ENCODE measurements at regions not wholly inside any gene's neighbourhood (a gene's known extent, or its start where the extent isn't known, plus 50 kb on each side); places are given as distances from the start of the nearest gene placed in this dataset.
"Not testable (repeated sequence)": the region's sequence is repeated elsewhere in the genome, so short reads cannot be mapped to it uniquely, and the experiment has no call there.

DNA sequence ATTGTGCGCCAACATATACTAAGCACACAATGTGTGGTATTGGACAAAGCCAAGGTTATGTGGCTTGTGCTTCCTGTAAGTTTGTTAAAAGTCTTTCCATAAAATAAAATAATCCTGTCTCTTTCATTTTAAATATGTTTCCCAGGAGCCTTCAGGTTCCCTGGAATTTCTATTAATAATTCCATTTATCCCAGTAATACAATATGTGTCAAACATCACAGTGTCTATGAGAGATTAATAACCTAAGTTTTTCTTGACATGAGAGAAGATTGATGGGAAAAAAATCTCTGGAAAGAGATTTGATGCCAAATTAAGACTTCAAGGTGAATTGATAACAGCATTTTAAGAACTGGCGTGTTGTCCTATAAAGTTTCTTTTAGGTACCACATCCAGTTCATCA is 507.0 kb downstream of the TTLL7 start:
- no peak for DNase-seq (ENCODE audit: low spot score)
- no peak overlapping the region for H3K27ac Mint-ChIP-seq
- H3K4me1 Mint-ChIP-seq, result no peaks in the 10 kb centered on the region
- H3K9me3 Mint-ChIP-seq, result no peaks in the 10 kb centered on the region
- TF ChIP-seq ZBTB43 (CRISPR knock-in tag; IDR thresholded peaks at IDR 0.05), result no peak
- TF ChIP-seq, protein P1, sequence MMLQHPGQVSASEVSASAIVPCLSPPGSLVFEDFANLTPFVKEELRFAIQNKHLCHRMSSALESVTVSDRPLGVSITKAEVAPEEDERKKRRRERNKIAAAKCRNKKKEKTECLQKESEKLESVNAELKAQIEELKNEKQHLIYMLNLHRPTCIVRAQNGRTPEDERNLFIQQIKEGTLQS (CRISPR knock-in tag; conservative IDR thresholded peaks at IDR 0.05), result no peak
- no peak for TF ChIP-seq TP53 (CRISPR knock-in tag; IDR thresholded peaks at IDR 0.05)
- TF ChIP-seq ZNF232 (CRISPR knock-in tag; IDR thresholded peaks at IDR 0.05), result no peak
- TF ChIP-seq CDX4 (CRISPR knock-in tag; IDR thresholded peaks at IDR 0.05; ENCODE audit: borderline replicate concordance), result no peak
- TF ChIP-seq, protein P2, sequence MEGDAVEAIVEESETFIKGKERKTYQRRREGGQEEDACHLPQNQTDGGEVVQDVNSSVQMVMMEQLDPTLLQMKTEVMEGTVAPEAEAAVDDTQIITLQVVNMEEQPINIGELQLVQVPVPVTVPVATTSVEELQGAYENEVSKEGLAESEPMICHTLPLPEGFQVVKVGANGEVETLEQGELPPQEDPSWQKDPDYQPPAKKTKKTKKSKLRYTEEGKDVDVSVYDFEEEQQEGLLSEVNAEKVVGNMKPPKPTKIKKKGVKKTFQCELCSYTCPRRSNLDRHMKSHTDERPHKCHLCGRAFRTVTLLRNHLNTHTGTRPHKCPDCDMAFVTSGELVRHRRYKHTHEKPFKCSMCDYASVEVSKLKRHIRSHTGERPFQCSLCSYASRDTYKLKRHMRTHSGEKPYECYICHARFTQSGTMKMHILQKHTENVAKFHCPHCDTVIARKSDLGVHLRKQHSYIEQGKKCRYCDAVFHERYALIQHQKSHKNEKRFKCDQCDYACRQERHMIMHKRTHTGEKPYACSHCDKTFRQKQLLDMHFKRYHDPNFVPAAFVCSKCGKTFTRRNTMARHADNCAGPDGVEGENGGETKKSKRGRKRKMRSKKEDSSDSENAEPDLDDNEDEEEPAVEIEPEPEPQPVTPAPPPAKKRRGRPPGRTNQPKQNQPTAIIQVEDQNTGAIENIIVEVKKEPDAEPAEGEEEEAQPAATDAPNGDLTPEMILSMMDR (IDR thresholded peaks at IDR 0.05), result no peak
- no peak for TF ChIP-seq ZNF138 (CRISPR knock-in tag; conservative IDR thresholded peaks at IDR 0.05)
- no peaks in the 10 kb centered on the region for H3K36me3 Mint-ChIP-seq
- H3K27me3 Mint-ChIP-seq (ENCODE audit: low read depth), result no peaks in the 10 kb centered on the region
- ChIA-PET POLR2A (interaction anchor here (0.7 kb wide), 1 partner anchor 709 kb away, joined by 5 read pairs; no protein-coding TSS in a partner anchor), CTCF (no interaction called here)
- ATAC-seq, result no peak
- no peak overlapping the region for H3K4me3 Mint-ChIP-seq

DNA sequence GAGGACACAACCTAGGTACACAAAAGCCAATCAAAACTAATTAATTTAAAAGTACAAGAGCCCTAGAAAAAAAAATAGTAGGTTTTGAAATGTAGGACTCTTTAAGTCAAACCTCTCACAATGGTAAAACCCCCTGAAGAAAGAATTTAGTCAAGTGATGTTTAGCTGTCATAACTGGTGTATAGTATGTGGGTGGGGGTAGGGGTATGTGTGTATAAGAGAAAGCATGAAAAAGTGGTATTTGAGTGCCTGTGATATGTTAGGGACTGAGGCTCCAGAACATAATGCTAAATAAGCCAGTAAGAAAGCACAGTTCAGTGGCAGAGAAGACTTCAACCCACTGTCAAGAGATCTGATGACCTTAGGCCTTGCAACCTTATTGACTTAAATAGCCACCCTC is 507.9 kb downstream of the TTLL7 start:
- Mint-ChIP-seq H3K27me3 (ENCODE audit: low read depth) (no peaks in the 10 kb centered on the region), H3K36me3 (no peaks in the 10 kb centered on the region), H3K4me3 (no peak overlapping the region), H3K9me3 (no peaks in the 10 kb centered on the region), H3K4me1 (no peaks in the 10 kb centered on the region), H3K27ac (no peak overlapping the region)
- no peak for ATAC-seq
- TF ChIP-seq IRF2 (CRISPR knock-in tag; IDR thresholded peaks at IDR 0.05; ENCODE audit: borderline replicate concordance, low read depth) (no peak), ETV6 (CRISPR knock-in tag; IDR thresholded peaks at IDR 0.05) (no peak), FOXP1 (CRISPR knock-in tag; IDR thresholded peaks at IDR 0.05; ENCODE audit: borderline replicate concordance) (no peak), RELA (CRISPR knock-in tag; IDR thresholded peaks at IDR 0.05; ENCODE audit: borderline replicate concordance) (no peak), CREB1 (CRISPR knock-in tag; IDR thresholded peaks at IDR 0.05) (no peak), ZNF138 (CRISPR knock-in tag; conservative IDR thresholded peaks at IDR 0.05) (no peak)
- TF ChIP-seq, protein P2 (IDR thresholded peaks at IDR 0.05), result no peak
- TF ChIP-seq, protein P3, sequence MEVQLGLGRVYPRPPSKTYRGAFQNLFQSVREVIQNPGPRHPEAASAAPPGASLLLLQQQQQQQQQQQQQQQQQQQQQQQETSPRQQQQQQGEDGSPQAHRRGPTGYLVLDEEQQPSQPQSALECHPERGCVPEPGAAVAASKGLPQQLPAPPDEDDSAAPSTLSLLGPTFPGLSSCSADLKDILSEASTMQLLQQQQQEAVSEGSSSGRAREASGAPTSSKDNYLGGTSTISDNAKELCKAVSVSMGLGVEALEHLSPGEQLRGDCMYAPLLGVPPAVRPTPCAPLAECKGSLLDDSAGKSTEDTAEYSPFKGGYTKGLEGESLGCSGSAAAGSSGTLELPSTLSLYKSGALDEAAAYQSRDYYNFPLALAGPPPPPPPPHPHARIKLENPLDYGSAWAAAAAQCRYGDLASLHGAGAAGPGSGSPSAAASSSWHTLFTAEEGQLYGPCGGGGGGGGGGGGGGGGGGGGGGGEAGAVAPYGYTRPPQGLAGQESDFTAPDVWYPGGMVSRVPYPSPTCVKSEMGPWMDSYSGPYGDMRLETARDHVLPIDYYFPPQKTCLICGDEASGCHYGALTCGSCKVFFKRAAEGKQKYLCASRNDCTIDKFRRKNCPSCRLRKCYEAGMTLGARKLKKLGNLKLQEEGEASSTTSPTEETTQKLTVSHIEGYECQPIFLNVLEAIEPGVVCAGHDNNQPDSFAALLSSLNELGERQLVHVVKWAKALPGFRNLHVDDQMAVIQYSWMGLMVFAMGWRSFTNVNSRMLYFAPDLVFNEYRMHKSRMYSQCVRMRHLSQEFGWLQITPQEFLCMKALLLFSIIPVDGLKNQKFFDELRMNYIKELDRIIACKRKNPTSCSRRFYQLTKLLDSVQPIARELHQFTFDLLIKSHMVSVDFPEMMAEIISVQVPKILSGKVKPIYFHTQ (CRISPR knock-in tag; IDR thresholded peaks at IDR 0.05), result no peak
- no peak for DNase-seq (ENCODE audit: low spot score)
- ChIA-PET CTCF (no interaction called here), POLR2A (interaction anchor here (0.6 kb wide), 1 partner anchor 1722 kb away, joined by 5 read pairs; no protein-coding TSS in a partner anchor)

- H3K36me3 Mint-ChIP-seq; H3K4me3 Mint-ChIP-seq; DNase-seq (ENCODE audit: low spot score); H3K4me1 Mint-ChIP-seq; CTCF ChIA-PET; H3K27me3 Mint-ChIP-seq (ENCODE audit: low read depth); POLR2A ChIA-PET; ATAC-seq; H3K27ac Mint-ChIP-seq; H3K9me3 Mint-ChIP-seq: not testable (repeated sequence)
Observed at GRCh38 chr1:83488105-83488504, 510.8 kb downstream of the TTLL7 start.

DNA sequence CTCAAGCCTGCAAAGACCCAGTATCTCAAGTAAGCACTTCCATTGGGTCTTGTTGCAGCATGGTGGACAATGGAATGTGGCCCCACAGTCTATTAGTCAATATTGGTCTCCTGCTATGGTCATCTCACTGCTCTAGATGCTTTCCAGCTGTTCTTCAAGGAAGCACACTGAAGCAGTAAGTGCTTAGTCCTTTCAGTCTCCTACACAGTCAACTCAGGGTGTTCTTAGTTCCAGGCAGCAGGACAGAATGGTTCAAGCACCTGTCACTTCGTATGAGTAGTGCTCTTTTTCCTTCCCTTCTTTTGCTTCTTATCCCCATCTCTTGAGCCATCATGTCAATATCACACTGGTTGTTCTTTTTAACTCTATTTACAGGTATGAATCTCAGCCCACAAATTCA is 511.5 kb downstream of the TTLL7 start:
- ATAC-seq; H3K4me1 Mint-ChIP-seq; H3K4me3 Mint-ChIP-seq; H3K9me3 Mint-ChIP-seq; H3K27ac Mint-ChIP-seq; H3K27me3 Mint-ChIP-seq (ENCODE audit: low read depth); CTCF ChIA-PET; POLR2A ChIA-PET; H3K36me3 Mint-ChIP-seq; DNase-seq (ENCODE audit: low spot score): not testable (repeated sequence)

DNA sequence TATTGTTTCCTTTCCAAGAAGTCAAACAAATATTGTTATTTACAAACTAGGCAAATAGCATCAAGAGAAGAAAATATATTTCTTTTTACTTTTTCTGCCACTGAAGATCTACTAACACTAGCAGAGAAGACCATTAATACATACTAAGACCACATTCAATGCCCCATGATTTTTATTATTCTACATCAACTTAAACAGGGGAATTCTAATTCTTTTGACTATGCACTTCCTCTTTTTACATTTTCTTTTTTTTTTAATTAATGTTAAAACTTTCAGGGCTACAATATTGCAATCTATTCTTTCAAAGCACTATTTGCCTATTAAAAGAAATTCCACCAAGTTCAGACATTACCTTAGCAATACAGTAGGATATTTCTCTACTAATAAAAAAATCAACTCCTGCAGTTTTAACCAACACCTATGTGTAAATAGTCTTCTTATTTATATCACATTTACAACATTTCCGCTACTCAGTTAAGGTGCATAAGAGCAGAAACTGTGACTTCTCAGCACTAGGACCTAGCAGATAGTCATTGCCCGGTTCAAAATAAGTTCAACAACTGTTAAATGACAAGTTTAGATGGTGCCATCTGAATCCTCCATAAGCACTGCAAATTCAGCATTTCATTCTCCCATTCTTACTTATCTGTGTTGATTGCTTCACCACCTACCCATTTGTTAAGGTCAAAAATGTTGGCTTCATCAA is 513.5 kb downstream of the TTLL7 start:
- CTCF ChIA-PET; ATAC-seq; DNase-seq (ENCODE audit: low spot score); H3K27ac Mint-ChIP-seq; H3K4me1 Mint-ChIP-seq; H3K4me3 Mint-ChIP-seq; H3K27me3 Mint-ChIP-seq (ENCODE audit: low read depth); POLR2A ChIA-PET; H3K9me3 Mint-ChIP-seq; H3K36me3 Mint-ChIP-seq: not testable (repeated sequence)

GRCh38 chr1:83481284-83481683 is 517.6 kb downstream of the TTLL7 start:
- CTCF ChIA-PET; H3K9me3 Mint-ChIP-seq; H3K36me3 Mint-ChIP-seq; DNase-seq (ENCODE audit: low spot score); POLR2A ChIA-PET; H3K4me3 Mint-ChIP-seq; H3K27ac Mint-ChIP-seq; ATAC-seq; H3K27me3 Mint-ChIP-seq (ENCODE audit: low read depth); H3K4me1 Mint-ChIP-seq: not testable (repeated sequence)
